HG02973 (cell line): ENCODE measurements at regions not wholly inside any gene's neighbourhood (a gene's known extent, or its start where the extent isn't known, plus 50 kb on each side); places are given as distances from the start of the nearest gene placed in this dataset.

Experiments
- ATAC-seq: cut with Tn5 transposase; IDR thresholded peaks from one replicate; pipeline ENCODE4 v1.9.1; 2021; ENCODE audit warnings: moderate library complexity; ENCODE audit not compliant: unreplicated experiment

DNA sequence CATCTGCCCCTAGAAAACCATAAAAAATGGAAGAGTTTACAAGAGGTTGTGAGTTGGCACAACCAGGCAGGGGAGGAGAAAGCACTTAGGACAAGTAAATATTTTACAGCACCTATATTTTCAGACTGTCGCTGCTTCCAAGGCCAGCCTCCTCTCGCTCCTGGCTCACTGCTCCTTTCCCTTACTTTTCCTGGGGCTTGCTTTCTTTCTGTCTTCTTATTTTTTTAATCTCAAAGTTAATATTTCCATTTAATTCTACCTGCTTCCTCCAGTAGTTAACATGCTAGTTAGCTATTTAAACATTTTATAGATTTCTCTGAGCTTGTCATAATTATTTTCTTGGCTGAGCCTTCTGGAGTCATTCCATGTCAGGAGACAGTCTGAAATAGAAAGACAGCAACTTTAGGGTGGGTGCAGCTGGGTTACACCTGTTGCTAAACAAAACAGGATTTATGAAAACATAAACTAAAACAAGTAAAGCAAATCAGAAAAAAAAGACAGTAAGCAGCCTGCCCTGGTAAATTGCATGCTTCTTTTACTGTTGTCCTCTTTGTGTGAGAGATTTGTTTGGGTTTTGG lies 330.1 kb downstream of the DLEU7 start:
- no peak for ATAC-seq

DNA sequence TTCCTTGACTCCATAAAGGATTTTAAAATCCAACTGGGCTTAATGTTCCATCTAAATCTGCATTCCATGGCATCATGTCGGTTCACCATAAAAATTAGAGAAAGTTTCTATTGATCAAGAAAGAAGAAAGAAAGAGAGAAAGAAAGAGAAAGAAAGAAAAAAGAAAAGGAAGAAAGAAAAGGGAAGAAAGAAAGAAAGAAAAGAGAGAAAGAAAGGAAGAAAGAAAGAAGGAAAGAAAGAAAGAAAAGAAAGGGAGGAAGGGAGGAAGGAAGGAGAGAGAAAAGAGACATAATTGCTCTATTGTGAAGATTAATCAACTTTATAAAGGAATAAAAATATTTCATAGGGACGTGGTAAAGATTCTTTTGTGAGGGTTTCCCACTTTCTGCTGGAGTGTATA lies 329.2 kb downstream of the DLEU7 start:
- no peak for ATAC-seq

DNA sequence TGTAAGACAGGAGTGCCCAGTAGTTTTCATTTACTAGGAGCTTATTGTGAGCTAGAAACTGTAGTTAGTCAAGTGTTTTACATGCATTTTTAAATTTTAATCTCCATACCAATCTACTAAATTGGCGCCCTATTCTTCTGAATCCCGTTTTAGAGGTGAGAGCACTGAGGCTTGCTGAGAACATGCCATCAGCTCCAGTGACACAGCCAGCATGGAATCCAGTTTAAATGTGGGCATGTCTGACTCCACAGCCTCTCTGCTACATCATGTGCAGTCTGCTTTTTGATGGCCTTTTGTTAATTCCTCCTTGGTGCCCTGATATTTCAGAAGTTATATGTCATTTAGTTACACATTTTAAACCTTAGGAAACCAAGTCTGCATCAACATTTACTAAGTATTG lies 325.4 kb downstream of the DLEU7 start:
- ATAC-seq = no peak

DNA sequence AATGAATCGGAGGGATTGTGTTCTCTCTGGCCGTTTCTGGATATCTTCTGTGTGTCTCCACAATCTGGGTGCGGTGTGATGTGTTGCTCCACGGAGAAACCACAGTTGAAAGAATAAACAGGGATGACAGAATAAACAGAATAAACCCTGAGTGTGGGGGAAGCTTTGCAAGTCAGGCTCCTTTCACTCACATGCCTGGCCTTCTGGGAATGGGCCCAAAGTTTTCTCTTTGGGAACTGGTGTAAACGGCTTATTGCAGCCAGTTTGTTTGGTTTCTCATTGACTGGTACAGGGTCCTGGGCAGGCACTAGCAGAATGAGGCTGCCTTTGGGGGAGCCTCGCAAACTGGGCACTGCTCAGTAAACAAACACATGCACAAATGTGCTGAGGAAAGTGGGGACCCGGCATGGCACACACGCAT lies 324.7 kb downstream of the DLEU7 start:
- no peak for ATAC-seq

DNA sequence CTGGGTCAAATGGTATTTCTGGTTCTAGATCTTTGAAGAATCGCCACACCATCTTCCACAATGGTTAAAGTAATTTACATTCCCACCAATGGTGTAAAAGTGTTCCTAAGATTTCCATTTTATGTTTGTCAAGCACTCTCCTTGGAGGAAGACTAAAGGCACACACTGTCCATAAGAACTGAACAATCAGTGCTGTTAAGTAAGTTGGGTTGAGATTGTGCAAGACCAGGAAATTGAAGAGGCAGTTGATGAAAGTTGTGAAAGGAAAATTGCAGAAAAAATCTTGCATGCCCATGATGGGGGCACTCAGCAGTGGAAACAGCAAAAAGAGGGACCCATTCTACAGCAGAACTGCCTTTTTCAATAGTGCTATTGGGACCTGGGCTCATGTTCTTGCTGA lies 323.6 kb downstream of the DLEU7 start:
- ATAC-seq = no peak

DNA sequence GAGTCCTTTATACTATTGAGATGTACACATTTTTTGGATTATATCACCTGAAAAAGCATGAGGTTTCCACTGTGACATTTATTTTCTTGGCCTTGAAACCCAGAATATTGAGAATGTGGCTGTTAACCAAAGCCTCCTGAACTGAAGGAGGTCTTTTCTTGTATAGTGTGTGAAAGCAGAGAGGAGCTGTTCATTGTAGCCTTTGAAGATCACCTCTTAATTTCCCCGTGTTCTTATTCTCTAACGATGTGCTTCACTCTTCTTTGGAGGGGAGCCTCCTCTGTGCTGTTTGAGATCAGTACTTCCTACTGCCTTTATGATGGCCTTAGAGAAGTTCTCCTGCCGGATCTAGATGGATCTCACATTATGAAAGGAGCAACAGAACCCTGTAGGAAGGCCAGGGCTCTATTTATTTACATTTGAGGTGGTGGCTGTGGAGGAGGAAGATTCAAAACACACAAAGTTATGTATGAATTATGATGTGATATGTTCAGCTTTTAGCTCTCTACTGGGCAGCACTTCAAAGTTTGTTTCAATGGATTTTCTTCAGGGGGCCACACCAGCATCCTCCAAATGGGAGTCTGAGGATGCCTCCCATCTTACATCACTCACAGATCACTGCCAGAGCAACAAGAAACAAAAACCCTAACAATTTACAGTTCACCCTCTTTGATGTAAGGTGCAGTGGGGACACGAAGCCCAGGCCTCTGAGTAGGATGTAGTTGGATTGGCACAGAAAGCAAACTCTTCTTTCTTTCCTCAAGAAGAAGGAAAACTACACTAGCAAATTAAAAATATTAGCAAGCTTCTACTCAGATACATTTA lies 322.3 kb downstream of the DLEU7 start:
- no peak for ATAC-seq

DNA sequence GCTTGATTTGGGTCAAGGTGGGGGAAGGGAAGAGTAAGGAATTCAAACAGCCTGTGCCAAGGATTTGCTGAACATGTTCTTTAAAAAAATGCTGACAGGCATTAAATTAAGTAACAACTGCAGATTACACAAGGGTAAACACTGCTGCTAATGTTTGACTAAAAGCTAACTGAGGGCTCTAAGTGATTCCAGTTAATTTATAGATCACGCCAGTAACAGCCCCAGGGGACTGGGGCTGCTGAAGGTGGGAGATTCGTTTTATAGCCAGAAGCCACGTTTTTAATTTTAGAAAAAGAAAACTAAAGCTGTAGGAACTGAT lies 321.7 kb downstream of the DLEU7 start:
- ATAC-seq = no peak

DNA sequence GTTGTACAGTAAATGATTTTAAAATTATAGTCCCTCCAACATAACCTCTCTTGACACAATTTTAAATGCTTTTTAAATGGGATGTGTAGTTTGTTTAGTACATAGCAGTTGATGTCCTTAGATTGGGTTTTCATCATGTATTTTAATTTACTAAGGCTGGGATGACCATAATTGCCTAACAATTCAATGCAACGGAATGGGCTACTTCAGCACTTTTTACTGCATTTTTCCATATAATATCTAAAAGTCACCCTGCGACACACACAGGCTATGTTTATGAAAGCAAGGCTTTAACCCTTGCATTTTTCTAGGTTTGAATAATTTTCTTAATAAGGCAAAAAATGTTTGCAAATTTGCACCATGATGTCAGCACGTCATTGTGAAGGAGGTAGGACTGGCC lies 321.0 kb downstream of the DLEU7 start:
- ATAC-seq = no peak

DNA sequence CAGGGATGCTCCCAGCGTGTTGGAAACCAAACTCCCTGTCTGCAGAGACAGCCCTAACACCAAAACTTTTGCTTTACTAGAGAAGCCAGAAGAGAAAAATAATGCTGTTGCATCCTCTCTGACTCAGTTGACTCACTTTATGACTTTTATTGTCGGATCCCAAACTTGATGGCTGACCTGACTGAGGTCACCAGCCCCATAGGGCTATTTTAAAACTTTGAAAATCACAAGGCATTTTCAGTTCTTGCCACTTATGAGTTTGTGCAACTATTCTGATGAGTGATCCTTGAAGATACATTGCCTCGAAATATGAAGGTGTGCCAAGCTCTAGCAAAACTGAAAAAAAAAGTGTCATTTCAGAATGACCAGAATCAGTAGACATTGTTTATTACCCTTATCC lies 320.2 kb downstream of the DLEU7 start:
- no peak for ATAC-seq

DNA sequence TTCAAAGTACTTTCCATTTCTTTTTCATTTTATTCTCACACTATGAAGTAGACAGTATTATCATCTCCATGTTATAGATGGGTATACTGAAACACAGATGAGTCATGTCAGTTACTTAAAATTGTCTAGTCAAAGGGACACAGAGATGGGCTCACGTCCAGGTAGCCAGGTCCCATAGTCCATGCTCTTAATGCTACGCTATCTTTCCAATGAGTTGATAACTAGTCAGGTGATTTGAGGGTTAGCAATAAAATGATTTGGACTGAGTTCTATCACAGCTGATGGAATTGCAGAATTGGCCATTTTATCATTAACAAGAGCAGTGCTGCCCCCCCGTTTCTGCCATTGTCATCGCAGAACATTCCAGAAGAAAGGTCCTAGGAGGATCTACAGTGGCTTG lies 318.9 kb downstream of the DLEU7 start:
- ATAC-seq = no peak

DNA sequence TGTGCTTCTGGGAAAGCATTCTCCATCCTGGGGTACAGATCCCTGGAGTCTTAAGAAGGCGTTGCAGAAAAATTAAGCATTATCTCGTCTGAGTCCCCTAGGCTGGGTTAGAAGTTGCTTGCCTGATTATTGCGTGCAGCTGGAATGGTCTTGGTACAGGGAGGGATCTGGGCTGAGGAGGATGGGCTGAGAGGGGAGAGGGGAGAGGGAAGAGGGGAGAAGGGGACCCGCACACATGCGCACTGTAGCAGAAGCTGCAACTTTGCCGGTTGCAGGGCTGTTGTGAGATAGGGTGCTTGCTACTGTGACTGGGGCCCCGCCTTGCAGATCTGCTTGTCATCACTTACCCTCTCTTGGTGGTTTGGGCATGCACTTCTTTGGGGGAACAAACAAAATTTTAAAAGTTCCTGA lies 316.8 kb downstream of the DLEU7 start:
- ATAC-seq = no peak

DNA sequence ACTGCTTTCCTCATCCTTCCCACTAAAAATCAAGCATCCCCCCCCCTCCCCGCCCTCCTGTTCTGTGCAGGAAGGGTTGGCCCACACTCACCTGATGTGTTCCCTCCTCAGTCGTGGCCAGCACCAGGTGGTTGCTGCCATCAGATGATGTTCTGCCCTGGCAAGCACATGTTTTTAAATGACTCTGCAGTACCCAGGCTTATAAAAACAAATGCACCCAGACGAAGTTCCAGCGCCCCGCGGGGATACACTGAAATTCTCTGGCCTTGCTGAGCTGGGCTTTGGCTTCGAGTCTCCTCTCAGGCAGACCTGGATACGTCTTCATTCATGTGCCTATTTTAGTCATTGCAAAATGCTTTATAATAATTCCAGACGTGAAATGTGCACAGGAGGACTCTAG lies 316.3 kb downstream of the DLEU7 start:
- no peak for ATAC-seq

DNA sequence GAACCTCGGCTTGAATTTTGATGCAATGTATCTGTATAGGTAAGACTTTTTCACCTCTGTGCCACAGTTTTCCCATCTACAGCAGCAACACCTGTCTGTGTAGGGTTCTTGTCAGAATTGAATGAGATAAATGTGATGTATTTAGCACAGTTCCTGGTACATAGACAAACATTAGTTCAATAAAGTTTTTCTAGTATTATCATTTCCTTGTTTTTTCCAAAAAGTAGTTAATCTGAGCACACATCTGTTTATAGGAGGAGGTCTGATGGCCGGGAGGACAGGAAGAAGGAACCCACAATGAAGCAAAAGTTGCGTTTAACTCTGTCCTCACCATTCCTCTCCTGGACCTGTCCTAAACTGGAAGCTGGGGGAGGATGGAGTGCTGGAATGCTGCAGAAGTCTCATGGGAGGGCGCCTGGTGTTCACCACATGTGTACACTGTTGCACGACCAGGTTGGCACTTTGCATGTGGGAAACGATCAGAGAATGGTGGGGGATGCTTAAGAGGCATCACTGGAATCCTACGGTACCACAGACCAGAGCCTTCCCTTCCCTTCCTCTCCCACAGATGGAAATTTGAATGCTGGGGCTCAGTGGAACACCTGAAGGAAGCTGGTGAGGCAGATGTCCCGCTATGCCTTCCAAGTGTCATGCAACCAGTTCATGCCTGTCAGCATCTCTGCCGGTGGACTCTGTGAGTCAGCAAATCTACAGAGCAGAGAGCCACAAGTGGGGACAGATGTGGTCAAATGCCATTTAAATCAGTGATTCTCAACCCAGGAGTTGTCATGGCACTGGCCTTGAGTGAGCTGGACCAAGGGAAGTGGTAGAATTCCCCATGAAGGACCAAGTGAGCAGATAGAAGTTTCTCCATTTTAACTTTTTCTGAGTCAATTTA lies 315.6 kb downstream of the DLEU7 start:
- no peak for ATAC-seq

DNA sequence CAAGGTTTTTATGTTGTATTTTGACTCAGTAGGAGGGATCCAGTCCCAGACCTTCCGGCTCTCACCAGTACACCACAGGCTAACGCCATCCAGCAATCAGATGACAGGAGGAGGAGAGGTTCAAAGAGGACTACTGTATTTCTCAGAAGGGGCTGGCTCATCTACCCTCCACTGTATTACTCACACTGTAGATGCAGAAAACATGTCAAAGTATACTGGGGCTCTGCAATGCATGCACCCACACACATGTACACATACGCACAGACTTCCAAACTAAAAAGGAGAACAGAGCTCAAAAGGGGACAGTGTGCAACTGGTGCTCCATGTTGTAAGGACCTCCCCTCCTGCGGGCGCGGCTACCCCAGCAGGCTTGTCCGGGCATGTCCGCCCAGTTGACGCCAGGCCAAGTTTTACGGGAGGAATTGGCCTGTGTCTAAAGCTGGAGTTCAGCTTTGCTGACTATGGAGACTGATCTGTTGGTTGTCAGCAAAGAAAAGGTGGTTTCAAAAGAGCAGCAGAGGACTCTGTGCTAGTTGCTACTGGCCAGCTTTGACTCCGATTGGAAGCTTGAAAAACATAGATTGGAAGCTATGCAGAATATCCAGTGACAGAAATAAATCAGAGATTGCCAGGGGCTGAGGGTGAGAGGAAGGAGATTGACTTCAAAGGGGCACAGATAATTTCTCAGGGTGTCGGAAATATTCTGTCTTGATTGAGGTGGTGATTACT lies 314.2 kb downstream of the DLEU7 start:
- ATAC-seq = no peak

DNA sequence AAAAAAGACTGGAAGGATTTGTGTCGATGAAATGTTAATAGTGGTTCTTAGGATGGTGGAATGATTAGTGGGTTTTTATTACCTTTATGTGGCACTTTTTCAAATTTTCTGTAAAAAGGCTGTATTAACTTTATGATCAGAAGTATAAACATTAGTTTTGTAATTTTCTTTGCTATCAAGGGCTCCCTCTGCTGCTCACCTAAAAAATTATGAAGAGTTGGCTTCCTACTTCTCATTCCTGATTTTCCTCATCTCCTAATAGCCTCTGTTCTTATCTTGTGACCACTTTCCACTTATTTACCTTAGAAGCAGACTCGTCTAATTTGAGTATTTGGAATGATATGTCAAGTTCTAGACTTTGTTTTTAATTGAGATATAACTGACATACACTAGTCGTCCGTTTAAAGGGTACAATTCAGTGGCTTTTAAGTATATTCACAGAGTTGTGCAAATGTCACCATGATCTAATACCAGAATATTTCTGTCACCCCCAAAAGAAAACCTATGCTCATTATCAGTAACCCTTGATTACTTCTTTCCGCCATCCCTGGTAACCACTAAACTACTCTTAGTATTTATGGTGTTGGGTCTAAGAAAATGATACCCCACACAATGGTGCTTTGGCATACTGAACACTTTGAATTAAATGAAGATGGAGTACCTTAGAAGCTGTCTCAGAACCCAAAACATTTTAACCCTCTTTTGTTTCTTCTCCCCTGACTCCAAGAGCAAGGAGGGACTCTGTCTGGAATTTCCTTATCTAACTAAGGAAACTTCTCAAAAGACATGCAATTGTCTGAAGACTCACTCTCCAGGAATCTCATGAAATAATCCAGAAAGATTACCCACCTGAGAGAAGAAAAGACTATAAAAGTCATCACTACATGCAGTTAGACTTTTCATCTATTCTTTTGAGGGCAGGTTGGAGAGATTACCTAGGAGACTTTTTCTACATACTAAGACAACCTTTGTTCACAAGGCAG lies 311.3 kb downstream of the DLEU7 start:
- ATAC-seq = no peak

DNA sequence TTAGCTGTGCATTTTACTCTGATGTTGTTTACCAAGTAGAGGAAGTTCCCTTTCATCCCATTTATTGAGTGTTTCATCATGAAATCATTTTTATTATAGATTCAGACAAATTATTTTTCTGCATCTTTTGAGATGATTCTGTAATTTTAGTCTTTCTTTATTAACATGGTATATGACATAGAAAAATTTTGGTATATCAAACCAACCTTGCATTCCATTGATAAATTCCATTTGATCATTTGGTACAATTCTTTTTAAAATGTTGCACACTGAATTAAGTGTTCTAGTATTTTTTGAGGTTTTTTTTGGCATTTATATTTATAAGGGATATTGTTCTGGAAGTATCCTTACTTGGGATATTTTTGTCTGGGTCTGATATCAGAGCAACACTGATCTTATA lies 308.4 kb downstream of the DLEU7 start:
- ATAC-seq = no peak

DNA sequence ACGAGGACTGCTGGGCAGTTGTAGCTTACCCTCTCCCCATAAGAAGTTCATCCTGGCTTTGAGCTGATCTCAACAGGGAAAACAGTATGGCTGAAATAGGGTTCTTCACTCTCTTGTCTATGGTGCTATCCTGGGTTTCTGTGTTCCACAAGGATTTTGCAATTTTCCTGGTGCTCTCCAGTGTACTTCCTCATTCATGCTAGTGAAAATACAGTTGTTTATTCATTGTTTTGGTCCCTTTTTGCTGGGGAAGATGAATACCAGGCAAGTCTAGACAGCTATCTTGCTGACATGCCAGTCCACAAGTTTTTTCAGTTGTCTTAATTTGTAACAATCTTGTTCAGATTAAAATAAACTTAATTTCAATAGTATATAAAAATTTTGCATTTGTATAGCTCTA lies 306.5 kb downstream of the DLEU7 start:
- ATAC-seq = no peak

DNA sequence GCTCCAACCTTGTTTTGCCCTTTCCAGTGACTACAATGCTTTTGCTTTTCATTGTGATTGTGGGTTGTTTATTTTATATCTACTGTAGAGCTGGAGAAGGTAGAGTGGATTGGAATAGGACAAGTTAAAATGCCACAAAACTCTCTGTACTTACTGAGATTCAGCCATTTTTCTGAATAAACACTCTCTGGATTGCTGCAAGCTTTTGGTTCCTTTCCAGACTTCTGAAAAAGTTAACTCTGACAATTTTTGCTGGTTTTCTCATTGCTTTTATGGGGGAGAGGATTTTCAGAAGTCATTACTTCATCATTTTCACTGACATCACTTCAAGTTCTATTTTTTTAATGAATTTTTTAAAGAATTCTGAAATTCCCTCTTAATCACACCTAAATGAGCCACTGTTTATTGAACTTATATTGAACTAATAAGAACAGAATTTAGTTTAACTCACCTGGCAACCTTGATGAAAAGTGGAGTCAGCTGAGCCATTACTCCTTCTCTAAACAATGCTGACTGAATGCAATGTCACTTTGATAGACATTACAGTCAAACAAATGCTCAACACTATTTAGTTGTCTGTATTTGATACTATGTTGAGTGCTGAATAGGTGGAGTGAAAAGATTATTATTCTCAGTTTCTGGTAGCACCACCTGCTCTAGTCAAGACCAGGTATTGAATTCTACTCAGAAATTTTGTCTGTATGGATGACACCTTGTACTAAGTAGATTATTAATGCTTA lies 303.5 kb downstream of the DLEU7 start:
- no peak for ATAC-seq

DNA sequence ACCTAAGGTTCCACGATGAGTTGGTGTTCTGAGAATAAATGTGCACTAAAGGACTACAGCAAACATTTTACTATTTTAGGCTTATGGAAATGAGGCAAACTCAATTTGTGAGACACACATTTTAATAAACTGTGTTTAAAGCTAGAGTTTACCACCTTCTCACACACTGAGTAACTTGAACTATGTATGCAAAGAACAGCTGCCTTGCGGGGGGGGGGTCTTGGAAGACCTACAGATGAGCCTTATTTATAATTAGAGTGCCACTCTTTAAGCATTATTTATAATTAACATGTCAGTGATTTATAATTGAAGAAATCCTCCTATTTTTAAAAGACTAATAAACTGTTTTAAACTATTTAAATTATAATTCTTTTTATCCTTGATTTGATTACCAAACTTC lies 300.4 kb downstream of the DLEU7 start:
- ATAC-seq = no peak
